ENCODE measurements at regions not wholly inside any gene's neighbourhood (a gene's known extent, or its start where the extent isn't known, plus 50 kb on each side); places are given as distances from the start of the nearest gene placed in this dataset.

DNA sequence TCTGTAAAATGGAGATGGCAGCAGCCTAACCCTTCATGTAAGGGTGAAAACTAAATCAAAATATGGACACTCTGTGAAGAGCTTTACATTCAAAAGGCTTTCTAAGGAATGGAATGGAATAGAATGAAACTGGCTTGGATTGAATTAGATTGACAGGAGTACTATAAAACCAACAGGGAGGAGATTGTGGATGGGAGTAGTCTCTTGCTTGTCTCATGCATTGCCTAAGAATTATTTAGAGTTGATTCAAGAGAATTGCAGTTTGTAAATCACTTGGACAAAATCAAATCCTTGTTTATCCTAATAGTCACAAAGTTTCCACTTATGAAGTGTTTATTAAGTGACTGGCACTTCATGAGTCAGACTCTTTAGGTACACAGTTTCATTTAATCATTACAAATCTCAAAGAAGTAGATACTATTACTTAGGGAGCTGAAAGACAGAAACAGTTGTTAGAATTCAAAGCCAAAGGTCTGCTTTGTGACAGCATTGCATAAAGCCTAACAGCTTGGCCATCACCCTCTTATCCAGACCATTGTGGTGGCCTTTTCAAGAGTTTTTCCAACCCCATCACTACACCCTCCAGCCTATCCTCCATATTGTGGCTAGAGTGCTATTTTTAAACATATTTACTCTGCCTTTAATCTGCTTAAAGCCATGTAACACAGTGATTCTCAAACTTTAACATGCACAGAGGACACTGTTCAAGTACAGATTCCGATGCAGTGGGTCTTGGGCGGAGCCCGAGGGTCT lies 91.9 kb upstream of the GHITM start:
- DNase-seq (ENCODE audit: low read depth): no peak

DNA sequence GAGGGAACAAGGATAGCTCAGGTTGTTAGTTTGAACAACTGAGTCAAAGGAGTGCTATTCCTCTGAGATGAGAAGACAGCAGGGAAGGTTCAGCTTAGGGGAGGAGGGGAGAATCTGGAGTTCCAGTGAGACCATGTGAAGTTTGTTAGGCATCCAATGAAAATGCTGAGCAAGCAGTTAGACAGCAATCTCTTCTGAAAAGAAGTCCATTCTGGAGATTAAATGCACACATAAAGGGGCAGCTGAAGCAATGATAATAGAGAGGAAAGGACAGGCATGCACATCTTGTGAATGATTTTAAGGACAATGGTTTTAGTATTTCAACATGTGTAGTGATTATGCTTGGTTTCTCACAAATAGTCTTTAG lies 89.7 kb upstream of the GHITM start:
- DNase-seq (ENCODE audit: low read depth): no peak

DNA sequence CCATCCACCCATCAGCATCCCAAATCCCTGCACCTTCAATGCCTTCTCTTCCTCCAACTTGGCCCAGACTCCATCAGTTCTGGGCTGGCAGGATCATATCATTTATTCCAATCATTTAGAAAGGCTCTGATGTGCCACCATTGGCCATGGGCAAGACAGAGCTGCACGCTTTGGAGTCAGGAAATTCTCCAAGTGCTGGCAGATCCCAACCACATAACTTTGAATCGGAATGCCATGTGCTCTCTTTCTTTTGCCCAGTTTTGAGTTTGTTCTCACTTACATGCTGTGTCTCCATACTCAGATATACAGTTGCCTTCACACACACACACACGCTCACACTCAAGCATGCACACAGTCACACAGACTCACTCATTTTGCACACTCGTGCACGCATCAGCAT lies 85.7 kb upstream of the GHITM start:
- no peak for DNase-seq (ENCODE audit: low read depth)

DNA sequence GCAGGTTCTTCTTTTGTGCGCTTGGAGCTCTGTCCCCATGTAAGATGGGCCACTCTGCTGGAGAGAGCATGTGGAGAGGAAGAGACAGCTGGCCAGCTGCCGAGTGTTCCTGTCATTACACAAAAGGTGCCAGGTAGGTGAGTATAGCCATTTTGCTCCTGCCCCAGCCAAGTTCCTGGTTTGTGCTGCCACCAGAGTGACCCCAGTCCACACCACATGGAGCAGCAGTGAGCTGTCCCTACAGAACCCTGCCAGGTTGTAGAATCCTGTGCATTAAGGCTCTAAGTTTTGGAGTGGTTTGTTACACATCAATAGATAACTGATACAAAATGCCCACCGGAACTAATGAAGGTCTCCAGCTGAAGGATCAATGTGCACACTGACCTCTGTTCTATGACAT lies 84.6 kb upstream of the GHITM start:
- DNase-seq (ENCODE audit: low read depth): no peak

DNA sequence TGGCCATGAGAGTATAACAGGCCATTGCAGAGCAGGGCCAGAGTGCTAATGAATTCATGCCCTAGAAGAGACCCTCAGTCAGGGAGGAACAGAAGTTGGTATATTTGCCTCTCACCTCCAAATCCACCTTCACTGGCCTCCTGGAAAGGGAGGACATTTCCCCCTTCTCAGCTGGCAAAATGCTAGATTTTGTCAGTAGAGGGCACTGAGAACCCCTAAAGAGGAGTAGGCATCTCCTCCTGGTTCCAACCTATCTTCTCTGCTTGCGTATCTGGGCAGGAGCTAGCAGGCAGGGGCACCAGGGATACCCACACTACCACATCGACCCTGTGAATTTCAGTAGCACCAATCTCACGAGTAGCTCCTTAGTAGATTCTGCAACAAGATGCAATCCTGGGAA lies 79.8 kb upstream of the GHITM start:
- no peak for DNase-seq (ENCODE audit: low read depth)

DNA sequence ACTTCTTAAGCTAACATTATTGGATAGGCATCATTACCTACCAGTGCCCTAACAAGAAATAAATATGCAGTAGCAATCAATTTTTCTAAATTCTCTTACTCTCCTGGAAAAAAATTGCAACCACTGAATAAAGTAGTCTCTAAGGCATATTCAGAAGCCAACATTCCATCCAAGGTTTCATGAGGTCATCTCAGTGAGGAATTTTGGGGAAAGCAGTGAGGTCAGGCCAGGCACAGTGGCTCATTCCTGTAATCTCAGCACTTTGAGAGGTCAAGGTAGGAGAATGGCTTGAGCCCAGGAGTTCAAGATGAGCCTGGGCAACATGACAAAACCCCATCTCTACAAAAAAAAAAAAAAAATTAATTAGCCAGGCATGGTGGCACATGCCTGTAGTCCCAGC lies 75.9 kb upstream of the GHITM start:
- no peak for DNase-seq (ENCODE audit: low read depth)

DNA sequence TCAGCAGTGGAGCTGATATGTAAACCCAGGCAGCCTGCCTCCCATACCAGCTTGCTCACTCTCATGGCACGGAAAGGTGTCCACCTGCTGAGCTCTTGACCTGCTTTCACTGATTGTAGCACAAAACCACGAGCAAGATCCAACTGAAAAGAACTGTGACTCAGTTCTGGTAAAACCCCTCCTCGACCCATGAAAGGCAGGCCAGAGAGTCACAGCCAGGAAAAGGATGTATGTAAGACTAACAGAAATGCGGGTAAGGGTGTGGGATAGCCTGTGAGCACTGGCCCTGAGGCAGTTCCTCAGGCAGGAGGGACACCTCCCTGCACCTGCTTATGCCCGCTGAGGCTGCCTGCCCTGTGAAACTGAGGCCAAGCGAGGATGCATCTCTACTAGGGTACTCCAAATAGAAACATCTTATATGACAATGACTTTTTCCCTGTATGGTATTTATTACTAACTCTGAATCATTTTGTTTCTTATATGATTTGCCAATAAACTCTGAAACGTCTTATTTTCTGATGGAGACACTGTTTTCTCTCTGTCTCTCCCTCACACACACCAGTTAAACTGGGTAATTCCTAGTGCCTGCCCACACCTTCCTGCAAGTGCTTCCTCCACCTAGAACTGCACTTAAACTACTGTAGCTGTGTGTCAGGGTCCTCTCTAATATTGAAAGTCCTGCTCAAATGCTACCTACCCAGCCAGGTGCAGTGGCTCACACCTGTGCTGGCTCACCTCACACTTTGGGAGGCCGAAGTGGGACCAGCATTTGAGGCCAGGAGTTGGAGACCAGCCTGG lies 73.3 kb upstream of the GHITM start:
- DNase-seq (ENCODE audit: low read depth): no peak

DNA sequence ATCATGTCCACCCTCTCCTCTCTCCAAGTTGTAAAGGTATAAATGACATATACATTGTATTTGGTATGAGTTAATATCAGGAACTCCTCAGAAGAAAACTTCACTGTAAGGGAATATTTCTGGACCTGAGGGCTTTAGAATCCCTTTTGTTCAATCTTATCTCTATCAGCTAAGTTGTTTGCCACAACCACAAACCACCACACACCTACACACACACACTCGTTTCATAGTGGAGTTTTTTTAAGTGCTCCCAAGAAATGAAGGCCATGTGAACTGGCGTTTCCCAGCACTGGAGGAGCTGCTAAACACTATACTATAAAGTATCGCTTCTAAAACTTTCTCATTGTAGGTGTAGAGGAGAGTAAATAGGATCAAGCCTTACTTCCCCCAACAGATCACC lies 64.8 kb upstream of the GHITM start:
- no peak for DNase-seq (ENCODE audit: low read depth)

DNA sequence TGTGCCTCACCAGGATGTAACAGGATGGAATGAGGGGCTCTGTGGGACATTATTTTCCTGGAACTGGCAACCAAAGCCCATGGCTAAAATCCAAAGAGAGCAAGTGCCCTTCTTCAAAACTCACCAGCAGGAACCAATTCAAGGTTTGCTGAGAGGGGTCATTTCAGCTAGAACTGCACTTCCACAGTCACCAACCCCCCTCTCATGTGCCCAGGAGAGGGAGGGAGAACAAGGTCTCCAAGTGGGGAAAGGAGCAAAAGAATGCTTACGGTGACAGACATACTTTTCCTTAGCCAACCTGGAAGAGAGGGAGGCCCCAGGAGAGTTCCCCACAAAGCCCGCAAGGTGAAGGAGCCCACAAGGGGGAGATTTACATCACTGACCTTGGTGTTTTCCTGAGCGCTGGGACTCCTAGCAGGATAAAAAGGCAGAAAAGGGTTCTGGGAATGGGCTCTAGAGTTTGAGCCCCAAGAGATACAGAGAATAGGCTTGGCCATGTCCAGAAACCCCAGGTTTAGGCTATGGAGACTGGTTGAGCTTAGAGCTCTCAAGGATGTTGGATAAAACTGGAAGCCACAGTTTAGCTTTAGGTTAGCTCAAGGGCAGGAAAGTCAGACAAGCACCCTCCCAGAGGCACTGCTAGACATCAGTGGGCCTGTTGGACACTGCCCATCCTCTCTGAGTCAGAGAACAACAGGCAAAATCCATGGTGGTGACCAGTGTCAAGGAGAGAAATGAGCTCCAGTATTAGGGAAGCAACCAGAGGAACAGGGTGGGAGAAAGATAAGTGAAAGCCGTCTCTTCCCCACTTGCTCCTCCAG lies 63.9 kb upstream of the GHITM start:
- DNase-seq (ENCODE audit: low read depth): no peak

DNA sequence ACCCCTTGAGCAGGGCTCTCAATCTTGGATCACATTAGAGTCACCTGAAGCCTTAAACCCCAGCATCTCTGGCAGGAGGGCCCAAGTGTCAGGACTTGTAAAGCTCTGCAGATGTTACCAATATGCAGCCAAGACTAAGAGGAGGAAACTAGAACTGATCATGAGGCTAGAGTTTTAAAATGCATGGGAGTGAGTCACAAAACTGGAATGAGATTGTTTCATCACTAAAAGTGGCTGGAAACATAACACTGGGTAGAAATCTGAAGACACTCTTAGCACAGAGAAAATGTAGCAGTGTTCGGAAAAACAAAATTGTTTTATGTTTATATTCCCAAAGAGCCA lies 63.3 kb upstream of the GHITM start:
- DNase-seq (ENCODE audit: low read depth): no peak

DNA sequence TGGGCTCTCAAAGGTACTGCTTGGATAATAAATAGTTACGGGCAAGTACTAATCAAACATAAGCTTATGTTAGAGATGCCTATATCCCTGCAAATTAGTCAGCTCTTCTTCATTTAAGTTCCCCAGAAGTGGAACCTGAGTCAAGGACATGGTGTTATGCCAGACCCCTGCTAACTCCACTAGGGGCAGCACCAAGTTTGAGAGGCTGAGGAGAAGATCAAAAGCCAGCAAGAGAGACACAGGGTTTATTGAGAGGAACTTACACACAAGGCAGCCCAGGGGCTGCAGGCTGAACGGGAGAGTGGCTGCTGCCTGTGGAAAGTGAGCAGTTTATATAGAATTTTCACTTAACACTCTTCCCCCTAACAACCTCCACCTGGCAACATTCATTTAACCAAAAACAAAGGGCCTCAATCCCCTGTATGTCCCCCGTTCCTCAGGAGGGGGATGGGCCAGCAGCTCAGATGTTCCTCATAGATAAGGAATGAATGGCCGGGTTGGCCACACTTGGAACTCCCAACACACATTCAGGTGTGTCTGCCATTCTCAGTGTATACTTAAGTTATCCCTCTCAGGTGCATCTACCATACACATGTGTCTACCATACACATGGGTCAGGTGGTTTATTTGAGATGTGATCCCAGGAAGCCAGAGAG lies 62.6 kb upstream of the GHITM start:
- no peak for DNase-seq (ENCODE audit: low read depth)

DNA sequence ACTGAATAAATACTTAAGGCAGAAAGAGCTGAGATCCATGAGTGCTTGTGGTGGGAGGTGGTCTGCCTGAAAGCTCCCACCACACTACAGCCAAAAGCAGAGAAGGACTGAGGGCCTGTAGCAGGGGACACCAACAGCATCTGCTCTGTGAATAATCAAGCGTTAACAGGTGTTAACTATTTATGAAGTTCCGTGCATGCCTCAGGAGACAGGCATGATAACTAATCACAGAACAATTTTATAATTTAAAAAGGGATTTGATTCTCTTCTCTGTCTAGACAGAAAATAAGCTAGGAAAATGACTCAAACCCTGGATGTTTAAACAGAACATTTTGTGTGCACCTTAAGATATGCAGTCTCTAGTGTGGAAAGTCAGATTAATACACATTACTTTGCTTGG lies 61.5 kb upstream of the GHITM start:
- DNase-seq (ENCODE audit: low read depth): no peak

DNA sequence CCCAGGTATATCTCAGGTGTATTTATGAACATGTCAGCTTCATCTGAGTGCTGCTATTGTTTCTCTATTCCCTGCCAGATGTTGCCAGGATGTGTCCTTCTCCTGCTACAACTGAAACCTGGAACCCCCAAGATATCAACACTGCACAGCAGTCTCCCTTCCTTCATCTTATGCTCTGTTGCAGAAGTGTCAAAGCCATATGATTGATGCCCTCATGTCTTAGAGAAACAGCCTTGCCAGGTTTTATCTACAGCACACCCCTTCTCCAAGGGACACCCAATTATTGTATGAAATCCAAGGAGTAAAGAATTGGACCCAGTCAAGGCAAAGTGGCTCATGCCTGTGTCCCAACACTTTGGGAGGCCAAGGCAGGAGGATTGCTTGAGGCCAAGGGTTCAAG lies 60.5 kb upstream of the GHITM start:
- no peak for DNase-seq (ENCODE audit: low read depth)

DNA sequence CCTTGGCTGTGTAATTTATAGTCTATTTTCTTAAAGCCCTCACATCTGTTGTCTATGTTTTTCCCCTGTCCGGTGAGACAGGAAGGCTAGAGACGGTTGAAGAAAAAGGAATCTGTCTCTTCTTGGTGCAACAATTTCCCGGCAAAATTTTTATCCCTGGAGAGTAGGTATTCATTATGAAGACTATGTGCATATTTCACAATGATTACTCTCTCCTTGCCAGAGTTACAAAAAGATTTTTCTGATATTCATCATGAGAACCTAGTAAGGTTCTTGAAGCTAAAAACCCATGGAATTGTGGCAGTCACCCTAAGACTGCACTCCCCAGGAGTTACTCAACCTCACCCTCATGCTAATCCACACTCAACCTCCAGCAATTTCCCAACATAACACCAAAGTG lies 55.0 kb upstream of the GHITM start:
- DNase-seq (ENCODE audit: low read depth): no peak

DNA sequence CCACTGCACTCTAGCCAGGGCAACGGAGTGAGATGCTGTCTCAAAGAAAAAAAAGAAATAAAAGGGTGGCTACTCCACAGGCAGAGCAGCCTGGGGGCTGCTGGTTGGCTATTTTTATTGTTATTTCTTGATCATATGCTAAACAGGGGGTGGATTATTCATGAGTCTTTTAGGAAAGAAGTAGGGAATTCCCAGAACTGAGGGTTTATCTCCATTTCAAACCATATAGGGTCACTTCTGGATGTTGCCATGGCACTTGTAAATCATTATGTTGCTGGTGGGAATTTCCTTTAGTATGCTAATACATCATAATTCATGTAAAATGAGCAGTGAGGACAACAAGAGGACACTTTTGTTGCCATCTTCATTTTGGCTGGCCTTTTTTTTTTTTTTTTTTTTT lies 52.1 kb upstream of the GHITM start:
- DNase-seq (ENCODE audit: low read depth): no peak

DNA sequence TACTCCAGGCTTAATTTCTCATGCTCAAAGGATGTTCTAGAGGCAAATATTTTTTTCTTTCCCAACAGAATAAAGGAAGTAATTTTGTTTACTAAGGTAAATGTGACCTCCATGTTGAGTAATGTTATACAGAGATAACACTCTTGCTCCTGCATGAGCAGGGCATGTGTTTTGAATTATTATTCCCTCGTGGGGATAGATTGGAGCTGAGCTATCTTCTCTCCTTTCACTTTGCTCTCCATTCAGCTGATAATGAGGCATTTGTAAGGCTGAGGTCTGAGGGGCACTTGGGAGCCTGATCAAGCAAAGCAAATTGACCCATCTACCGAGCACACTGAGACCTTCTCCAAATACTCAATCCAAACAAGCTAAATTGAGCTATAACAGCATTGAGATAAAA lies 50.7 kb upstream of the GHITM start:
- no peak for DNase-seq (ENCODE audit: low read depth)

DNA sequence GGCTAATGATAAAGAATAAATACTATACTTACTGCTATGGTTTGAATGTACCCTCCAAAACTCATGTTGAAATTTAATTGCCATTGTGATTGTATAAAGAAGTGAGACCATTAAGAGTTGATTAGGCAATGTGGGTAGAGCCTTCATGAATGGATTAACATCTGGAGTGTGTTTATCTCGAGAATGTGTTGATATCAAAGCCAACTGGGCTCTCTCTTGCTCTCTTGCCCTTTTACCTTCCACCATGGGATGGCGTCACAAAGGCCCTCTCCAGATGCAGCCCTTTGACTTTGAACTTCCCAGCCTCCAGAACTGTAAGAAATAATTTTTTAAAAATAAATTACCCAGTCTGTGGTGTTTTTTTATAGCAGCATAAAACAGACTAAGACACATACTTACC lies 50.1 kb upstream of the GHITM start:
- no peak for DNase-seq (ENCODE audit: low read depth)

Measured in T follicular helper cell (primary cell).